ENCODE measurements at regions not wholly inside any gene's neighbourhood (a gene's known extent, or its start where the extent isn't known, plus 50 kb on each side); places are given as distances from the start of the nearest gene placed in this dataset.

DNA sequence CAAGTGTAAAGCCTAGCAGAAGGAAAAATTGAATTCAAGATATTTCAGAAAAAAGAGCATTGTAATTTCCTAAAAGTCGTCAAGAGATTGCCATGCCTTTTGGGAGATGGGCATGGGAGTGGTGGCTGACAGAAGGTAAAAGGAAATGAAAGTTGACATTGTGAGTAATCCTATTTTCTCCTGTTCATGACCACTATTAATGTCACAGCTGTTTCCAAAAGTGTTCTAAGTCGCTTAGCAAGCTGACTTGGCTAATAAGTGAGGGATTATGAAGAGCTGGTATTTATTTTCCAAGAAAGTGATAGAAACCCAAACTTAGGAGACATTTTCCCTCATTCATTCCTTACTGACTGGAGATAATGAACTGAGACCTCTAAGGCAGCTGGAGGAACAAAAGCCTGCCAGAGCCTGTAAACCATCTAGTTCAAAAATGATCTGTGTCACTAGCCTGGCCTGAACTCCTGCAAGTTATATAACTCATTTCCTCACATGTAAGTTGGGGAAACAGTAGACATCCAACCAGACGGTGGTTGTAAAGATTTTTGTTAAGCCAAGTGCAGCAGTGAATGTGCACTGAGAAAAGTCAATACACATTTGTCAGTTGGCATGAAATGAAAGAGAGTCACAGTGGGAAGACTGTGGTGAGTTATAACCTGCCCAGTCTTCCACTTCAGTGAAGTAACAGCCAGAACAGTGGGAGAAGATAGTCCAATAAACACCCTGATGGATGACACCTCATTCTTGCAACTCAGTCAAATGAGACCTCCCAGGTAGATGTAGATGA is 75.8 kb downstream of the DIO2 start:
- no peak for TF ChIP-seq EP300 (conservative IDR thresholded peaks at IDR 0.05; ENCODE audit: poor library complexity, severe bottlenecking)
- TF ChIP-seq, protein P1, sequence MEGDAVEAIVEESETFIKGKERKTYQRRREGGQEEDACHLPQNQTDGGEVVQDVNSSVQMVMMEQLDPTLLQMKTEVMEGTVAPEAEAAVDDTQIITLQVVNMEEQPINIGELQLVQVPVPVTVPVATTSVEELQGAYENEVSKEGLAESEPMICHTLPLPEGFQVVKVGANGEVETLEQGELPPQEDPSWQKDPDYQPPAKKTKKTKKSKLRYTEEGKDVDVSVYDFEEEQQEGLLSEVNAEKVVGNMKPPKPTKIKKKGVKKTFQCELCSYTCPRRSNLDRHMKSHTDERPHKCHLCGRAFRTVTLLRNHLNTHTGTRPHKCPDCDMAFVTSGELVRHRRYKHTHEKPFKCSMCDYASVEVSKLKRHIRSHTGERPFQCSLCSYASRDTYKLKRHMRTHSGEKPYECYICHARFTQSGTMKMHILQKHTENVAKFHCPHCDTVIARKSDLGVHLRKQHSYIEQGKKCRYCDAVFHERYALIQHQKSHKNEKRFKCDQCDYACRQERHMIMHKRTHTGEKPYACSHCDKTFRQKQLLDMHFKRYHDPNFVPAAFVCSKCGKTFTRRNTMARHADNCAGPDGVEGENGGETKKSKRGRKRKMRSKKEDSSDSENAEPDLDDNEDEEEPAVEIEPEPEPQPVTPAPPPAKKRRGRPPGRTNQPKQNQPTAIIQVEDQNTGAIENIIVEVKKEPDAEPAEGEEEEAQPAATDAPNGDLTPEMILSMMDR (IDR thresholded peaks at IDR 0.05; ENCODE audit: poor library complexity, severe bottlenecking), result no peak
- no peak for TF ChIP-seq MXI1 (conservative IDR thresholded peaks at IDR 0.05; ENCODE audit: poor library complexity, severe bottlenecking)
- no peak for TF ChIP-seq RAD21 (conservative IDR thresholded peaks at IDR 0.05)
- no peak for TF ChIP-seq POLR2AphosphoS5 (IDR thresholded peaks at IDR 0.05)
- no peak for TF ChIP-seq EZH2 (IDR thresholded peaks at IDR 0.05; ENCODE audit: borderline replicate concordance, insufficient read depth, low read length, poor library complexity, severe bottlenecking)
- no peak for TF ChIP-seq TAF1 (IDR thresholded peaks at IDR 0.05; ENCODE audit: low read depth)
- TF ChIP-seq, protein P2, sequence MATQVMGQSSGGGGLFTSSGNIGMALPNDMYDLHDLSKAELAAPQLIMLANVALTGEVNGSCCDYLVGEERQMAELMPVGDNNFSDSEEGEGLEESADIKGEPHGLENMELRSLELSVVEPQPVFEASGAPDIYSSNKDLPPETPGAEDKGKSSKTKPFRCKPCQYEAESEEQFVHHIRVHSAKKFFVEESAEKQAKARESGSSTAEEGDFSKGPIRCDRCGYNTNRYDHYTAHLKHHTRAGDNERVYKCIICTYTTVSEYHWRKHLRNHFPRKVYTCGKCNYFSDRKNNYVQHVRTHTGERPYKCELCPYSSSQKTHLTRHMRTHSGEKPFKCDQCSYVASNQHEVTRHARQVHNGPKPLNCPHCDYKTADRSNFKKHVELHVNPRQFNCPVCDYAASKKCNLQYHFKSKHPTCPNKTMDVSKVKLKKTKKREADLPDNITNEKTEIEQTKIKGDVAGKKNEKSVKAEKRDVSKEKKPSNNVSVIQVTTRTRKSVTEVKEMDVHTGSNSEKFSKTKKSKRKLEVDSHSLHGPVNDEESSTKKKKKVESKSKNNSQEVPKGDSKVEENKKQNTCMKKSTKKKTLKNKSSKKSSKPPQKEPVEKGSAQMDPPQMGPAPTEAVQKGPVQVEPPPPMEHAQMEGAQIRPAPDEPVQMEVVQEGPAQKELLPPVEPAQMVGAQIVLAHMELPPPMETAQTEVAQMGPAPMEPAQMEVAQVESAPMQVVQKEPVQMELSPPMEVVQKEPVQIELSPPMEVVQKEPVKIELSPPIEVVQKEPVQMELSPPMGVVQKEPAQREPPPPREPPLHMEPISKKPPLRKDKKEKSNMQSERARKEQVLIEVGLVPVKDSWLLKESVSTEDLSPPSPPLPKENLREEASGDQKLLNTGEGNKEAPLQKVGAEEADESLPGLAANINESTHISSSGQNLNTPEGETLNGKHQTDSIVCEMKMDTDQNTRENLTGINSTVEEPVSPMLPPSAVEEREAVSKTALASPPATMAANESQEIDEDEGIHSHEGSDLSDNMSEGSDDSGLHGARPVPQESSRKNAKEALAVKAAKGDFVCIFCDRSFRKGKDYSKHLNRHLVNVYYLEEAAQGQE (IDR thresholded peaks at IDR 0.05; ENCODE audit: borderline replicate concordance), result no peak
- no peak for TF ChIP-seq SMC3 (conservative IDR thresholded peaks at IDR 0.05; ENCODE audit: poor library complexity)

Data from neural cell (in vitro differentiated cells).